ENCODE measurements at regions not wholly inside any gene's neighbourhood (a gene's known extent, or its start where the extent isn't known, plus 50 kb on each side); places are given as distances from the start of the nearest gene placed in this dataset.

DNA sequence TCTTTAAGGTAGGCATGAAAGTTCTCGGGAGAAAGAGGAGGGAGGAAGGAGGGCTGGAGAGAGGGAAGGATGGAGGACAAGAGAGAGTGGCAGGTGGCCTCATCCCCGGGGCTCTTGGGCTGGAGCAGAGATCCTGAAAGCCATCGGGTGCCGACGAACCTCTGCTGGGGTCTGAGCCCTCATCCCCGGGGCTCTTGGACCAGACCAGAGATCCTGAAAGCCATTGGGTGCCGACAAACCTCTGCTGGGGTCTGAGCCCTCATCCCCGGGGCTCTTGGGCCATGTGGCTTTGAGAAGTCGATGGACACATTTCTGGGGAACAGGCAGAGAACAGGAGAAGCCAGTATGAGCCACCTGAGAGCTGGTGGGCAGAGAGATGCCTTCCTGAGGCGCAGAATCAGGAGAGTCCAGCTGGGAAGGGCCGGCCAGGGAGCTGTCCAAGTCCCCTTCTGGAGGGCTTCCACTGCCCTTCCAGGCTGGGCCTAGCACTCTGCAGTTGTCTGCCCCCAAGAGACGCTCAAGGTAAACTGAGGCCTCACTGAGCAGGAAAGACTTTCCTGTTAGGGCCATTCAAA lies 1398.1 kb downstream of the BRD1 start:
- H3K4me3 ChIP-seq (ENCODE audit: low read depth, low read length), result no peak overlapping the region
- TF ChIP-seq, protein P1, sequence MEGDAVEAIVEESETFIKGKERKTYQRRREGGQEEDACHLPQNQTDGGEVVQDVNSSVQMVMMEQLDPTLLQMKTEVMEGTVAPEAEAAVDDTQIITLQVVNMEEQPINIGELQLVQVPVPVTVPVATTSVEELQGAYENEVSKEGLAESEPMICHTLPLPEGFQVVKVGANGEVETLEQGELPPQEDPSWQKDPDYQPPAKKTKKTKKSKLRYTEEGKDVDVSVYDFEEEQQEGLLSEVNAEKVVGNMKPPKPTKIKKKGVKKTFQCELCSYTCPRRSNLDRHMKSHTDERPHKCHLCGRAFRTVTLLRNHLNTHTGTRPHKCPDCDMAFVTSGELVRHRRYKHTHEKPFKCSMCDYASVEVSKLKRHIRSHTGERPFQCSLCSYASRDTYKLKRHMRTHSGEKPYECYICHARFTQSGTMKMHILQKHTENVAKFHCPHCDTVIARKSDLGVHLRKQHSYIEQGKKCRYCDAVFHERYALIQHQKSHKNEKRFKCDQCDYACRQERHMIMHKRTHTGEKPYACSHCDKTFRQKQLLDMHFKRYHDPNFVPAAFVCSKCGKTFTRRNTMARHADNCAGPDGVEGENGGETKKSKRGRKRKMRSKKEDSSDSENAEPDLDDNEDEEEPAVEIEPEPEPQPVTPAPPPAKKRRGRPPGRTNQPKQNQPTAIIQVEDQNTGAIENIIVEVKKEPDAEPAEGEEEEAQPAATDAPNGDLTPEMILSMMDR (IDR thresholded peaks at IDR 0.05; ENCODE audit: low read depth, low read length, missing control alignments), result no peak
- DNase-seq (ENCODE audit: low read depth), result no peak

DNA sequence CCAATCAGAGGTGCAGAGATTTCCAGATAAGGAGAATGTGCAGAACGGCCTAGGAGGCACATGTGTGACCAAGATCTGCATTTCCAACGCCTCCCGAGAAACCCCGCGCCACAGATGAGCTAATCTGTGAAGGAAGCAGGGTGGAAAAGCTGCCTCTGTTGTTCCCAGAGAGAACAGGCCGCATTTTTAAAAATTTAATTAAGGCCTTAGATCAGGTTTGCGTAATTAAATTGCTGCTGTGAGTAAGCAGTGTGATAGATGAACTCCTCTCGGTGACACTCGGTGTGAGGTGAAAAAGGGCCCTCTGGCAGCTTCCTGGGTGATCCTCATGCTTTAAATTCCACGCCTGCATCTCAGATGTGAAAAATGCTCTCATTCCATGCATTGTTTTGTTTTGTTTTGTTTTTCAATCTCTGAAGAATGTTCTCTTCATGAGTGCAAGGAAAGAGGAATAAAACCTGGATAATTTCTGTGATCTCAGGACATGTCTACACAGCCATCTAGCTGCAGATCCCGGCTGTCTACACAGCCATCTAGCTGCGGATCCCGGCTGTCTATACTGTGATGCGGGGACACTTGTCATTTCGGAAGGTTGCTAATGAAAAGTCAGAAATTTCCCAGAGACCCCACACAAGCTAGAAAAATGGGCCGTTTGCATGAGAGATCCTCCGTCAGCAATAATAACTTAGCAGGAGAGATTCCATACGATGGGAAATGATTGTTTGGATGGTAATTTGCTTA lies 1398.9 kb downstream of the BRD1 start:
- H3K4me3 ChIP-seq (ENCODE audit: low read depth, low read length), result no peak overlapping the region
- TF ChIP-seq, protein P1 (IDR thresholded peaks at IDR 0.05; ENCODE audit: low read depth, low read length, missing control alignments), result no peak
- no peak for DNase-seq (ENCODE audit: low read depth)

DNA sequence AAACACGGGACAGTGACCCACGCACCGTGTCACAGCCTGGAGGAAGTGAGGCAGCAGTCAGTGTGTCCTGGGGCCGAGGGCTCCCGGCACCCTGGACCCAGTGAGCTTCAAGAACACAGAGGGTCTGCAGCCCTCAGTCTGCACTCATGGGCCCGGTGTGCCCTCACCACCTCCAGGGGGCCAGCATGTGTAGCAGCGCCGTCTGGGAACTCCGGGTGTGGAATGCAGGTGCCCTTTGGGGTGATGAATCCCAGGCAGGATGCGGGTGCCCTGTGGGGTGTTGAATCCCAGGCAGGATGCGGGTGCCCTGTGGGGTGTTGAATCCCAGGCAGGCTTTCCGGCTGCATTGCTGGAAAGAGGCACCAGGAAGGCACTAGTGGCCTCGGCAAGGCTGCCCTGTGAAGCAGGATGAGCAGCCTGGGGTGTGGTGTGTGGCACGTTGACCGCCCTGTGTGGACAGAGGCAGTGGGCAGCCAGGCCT lies 1399.9 kb downstream of the BRD1 start:
- DNase-seq (ENCODE audit: low read depth), result no peak
- TF ChIP-seq, protein P1 (IDR thresholded peaks at IDR 0.05; ENCODE audit: low read depth, low read length, missing control alignments), result no peak

DNA sequence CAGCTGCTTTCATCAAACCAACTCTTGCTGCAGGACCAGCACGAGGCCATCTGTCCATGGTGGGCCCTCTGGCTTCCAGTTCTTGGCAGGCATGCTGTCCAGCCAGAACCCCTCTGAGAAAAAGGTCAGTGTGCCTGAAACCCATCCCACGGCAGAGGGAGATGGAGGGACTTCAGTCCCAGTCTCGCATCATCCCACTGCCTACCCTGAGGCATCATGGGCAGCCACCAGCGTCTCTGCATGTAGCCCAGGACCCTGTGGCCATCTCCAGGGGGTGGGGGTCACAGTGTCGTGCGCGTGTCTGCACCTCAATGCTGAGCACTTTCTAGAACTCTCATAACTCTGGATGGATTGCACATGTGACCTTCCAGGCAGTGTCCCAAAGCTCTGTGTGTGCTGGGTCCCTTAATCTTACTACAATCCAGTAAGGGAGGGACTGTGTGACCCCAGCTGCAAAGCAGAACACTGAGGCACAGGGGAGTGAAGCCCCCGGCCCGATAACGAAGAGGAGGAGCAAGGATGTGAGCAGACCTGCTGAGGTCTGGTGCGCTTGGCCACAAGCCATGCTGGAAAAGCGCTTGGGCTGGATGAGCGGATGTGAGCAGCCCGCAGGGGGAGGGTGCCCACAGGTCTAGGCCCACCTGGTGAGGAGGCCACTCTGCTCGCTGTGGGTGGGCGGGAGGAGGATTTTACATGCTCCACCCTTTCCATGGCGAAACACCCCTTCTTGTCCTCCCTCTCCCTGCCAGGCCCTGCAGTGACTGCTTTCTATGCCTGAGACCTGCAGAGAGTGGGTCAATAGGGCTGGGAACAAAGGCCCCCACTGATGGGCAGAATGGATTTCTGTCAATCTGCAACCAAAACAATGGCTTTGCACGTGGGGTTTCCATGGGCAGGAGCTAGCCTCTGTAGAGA lies 1401.0 kb downstream of the BRD1 start:
- TF ChIP-seq, protein P1 (IDR thresholded peaks at IDR 0.05; ENCODE audit: low read depth, low read length, missing control alignments), result no peak
- H3K4me3 ChIP-seq (ENCODE audit: low read depth, low read length), result no peak overlapping the region
- no peak for DNase-seq (ENCODE audit: low read depth)

More for the DNA sequence above, 1399.9 kb downstream of the BRD1 start:
- H3K4me3 ChIP-seq (ENCODE audit: low read depth, low read length), result no peak overlapping the region

DNA sequence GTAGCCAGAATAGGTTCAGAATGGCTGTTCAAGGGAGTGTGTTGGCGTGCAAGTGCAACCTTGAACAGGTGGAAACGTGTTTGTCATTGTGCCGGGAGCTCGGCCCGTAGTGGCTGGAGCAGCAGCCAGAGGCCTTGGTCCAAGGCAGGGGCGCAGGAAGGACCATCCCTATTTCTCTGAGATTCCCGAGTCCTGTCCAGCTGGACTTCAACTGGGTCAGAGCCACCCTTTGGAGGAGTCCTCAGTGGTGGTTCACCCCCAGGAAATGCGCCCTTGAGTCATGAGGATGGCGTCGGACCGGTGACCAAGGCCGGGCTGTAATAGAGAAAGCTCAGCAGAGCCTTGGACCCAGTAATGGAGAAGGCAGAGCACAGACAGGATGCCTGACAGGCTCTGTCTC lies 1402.0 kb downstream of the BRD1 start:
- TF ChIP-seq, protein P1 (IDR thresholded peaks at IDR 0.05; ENCODE audit: low read depth, low read length, missing control alignments), result no peak

DNA sequence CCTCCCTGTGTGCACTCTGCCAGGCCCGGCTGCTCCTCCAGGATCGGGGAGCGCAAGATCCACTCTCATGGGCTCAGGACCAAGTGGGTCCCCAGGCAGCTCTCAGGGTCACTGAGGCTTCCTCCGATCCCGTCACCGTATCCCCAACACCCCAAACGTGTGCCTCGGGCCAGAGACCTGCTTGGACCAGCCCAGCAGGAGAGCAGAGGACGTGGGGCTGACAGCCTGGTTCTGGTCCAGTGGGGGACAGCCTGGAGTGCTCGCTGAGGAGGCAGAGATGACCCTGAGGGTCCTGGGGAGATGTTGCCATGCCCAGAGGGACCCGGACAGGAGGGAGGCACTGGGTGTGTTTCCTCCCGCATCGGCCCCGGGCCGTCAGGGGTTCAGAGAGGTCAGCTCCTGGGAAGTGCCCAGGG lies 1402.6 kb downstream of the BRD1 start:
- TF ChIP-seq, protein P1 (IDR thresholded peaks at IDR 0.05; ENCODE audit: low read depth, low read length, missing control alignments), result no peak
- no peak for DNase-seq (ENCODE audit: low read depth)
- H3K4me3 ChIP-seq (ENCODE audit: low read depth, low read length), result no peak overlapping the region

More for the DNA sequence above, 1402.0 kb downstream of the BRD1 start:
- no peak for DNase-seq (ENCODE audit: low read depth)
- no peak overlapping the region for H3K4me3 ChIP-seq (ENCODE audit: low read depth, low read length)
